NB4 (cell line): ENCODE measurements at regions not wholly inside any gene's neighbourhood (a gene's known extent, or its start where the extent isn't known, plus 50 kb on each side); places are given as distances from the start of the nearest gene placed in this dataset.

Experiments used
- CTCF ChIP-seq: IDR thresholded peaks from one replicate; pipeline ENCODE4 v1.5.1; 2012; ENCODE audit warnings: low read depth, low read length
- MAX ChIP-seq: IDR thresholded peaks from 2 replicates; pipeline ENCODE4 v1.6.1; 2011; ENCODE audit warnings: low read depth, low read length
- MYC ChIP-seq: IDR thresholded peaks from 2 replicates; pipeline ENCODE4 v1.6.1; 2011; ENCODE audit warnings: low read depth, low read length
- POLR2A ChIP-seq: IDR thresholded peaks from 2 replicates; pipeline ENCODE4 v1.6.1; 2011; ENCODE audit warnings: mild to moderate bottlenecking; ENCODE audit not compliant: insufficient read length; ENCODE audit errors: extremely low read depth

- no peak for TF ChIP-seq CTCF
- TF ChIP-seq POLR2A: no peak
- TF ChIP-seq MYC: no peak
- TF ChIP-seq MAX: no peak
These were observed 403.8 kb upstream of the PDE3A start for GRCh38 chr12:19964549-19964948.
